ENCODE measurements at regions not wholly inside any gene's neighbourhood (a gene's known extent, or its start where the extent isn't known, plus 50 kb on each side); places are given as distances from the start of the nearest gene placed in this dataset.
"Not testable (repeated sequence)": the region's sequence is repeated elsewhere in the genome, so short reads cannot be mapped to it uniquely, and the experiment has no call there.

DNA sequence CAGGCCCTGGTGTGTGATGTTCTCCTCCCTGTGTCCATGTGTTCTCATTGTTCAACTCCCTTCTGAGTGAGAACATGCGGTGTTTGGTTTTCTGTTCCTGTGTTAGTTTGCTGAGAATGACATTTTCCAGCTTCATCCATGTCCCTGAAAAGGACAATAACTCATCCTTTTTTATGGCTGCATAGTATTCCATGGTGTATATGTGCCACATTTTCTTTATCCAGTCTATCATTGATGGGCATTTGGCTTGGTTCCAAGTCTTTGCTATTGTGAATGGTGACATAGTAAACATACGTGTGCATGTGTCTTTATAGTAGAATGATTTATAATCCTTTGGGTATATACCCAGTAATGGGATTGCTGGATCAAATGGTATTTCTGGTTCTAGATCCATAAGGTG, 964.6 kb upstream of the CITED2 start:
- DNase-seq = not testable (repeated sequence)

DNA sequence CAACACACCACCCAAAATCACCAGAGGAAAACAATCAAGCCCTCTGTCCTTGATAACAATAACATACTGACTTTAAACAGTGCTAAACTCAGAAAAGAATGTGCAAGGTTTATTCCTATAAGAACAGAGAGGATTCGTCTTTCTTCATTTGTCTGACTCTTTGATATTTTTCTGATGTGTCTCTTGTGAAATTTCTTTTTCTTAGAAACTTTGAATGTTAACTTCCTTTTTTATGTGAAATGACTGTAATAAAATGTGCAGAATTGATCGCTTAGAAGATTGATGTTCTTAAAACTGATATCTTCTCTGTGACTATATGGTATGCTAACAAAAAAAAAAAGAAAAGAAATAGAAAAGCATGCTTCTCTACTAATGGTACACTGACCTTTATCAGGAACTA, 947.4 kb upstream of the CITED2 start:
- DNase-seq = no peak

DNA sequence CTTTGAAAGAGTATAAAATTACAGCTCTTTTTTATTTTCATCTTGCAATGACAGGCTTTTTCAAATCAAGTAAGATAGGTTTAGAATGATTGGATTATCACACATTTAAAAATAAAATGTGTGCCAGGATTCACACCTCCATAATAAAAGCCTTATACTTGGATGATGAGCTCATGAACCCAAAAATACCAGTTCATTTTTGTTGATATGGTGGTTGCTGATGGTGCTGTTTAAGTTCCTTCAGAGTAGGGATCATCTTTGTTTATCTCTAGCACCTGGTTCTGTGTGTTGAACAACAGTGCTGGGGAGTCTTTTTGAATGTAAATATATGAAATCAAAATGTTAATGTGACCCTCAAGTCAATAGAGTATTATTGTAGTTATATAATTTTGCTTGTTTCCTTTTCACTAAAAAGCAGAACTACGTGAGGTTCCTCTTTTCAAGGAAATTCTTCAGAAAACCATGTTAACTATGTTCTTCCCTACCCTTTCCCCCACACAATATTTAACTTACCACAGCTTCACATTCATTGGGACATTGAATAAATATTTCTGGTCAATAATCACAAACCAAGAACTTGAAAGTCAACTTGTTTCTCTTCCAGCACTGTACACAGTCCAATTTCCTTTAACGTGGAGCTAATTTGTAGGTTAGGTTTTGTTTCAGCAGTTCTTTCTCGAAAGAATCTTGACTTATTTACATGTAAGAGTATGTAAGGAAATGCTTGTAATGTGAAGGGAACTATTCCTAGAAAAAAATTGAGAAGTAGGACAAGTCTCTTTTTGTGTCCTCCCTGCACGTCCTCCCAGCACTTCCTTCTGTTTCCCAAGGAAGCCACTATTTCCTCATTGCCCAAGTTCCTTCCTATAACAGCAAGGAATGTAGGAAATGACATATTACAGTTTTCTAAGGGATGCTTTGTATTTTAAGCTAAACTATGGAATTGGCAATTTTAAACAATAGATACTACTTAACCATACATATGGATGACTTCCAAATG, 945.9 kb upstream of the CITED2 start:
- DNase-seq = no peak

DNA sequence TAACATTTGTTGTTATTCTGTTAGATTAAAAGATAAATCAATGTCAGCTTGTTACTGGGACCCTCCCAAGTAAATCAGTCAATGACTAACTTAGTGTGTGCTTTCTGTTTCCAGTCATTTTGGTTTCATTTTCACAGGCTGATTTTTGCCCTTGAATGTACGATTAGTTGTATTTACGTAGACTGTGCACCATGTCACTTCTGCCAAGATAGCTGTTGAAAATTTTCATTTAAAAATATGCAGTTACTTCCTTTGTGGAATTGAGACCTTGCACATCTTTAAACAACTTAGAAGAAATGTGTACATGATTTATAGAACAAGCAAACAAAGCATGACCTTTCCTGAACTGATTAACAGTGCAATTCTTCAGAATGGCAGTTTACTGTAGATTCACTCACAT, 944.8 kb upstream of the CITED2 start:
- DNase-seq = no peak

DNA sequence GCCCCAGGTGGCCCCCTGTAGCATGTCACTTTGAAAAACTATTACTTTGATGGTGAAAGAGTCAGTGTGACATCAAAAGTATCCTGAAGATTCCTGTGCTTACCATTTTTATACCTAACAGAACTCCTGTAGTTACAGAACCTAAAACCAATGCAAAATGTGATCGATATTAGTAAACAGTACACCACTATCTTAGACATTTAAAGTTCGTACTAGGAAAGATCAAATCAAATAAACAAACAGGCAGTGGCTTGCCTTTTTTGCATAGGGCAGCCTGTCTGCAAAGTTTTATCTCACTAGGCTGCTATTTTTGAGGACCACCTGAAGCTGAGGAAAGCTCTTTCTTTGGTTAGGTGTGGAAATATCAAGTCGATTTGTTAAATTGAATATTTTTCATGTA, 944.0 kb upstream of the CITED2 start:
- DNase-seq = no peak

DNA sequence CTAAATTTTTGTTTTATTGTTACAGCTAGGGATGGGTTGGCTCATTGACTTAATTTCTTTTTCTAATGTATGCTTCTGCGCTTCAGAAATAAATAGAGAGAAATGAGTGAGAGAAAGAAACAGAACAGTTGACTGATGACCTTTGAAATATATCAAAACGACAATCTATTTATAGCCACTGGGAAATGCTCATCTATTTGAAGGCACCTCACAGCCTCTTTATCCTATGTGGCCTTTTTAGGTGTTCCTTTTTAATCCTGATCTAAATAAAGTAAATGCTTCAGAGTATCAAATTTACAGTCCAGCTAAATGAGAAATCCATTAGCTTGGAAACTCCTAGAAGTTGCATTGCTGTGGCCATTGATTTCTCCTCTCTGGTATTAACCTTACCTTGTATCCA, 943.5 kb upstream of the CITED2 start:
- no peak for DNase-seq

DNA sequence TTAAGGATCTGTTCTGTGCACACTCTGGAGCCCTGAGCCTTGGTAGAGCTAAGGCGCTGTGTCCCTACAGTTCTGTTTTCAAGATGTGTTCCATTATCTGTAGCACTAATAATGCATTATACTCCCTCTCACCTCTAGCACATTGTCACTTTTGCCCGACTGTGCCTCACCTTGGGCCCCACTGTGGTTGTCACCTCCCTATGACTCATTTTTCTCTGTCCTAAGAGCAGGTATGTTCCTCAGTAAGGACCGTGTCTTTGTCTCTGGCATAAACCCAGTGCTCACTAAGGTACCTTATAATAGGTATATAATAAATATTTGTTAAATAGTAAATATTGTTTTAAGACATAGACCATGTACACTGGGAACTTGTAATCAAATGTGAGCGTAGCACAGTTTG, 942.5 kb upstream of the CITED2 start:
- no peak for DNase-seq

GRCh38 chr6:140314682-140315081, 940.2 kb upstream of the CITED2 start:
- no peak for DNase-seq

DNA sequence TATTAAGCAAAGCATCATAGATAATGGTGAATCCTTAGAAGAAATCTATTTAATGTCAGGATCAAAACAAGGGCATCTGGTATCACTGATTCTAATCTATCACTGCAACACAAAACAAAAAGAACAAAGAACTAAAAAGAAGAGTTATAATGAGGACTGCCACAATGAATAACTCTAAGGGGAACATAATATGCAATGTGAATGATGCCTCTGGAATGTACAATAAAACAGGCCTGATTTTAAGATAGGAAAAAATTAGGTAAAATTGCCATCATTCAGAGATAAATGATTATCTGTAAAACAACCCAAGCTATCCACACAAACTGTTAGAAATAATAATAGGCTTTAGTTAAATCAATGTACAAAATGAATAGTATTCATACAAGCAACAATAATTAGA, 936.7 kb upstream of the CITED2 start:
- DNase-seq = no peak

DNA sequence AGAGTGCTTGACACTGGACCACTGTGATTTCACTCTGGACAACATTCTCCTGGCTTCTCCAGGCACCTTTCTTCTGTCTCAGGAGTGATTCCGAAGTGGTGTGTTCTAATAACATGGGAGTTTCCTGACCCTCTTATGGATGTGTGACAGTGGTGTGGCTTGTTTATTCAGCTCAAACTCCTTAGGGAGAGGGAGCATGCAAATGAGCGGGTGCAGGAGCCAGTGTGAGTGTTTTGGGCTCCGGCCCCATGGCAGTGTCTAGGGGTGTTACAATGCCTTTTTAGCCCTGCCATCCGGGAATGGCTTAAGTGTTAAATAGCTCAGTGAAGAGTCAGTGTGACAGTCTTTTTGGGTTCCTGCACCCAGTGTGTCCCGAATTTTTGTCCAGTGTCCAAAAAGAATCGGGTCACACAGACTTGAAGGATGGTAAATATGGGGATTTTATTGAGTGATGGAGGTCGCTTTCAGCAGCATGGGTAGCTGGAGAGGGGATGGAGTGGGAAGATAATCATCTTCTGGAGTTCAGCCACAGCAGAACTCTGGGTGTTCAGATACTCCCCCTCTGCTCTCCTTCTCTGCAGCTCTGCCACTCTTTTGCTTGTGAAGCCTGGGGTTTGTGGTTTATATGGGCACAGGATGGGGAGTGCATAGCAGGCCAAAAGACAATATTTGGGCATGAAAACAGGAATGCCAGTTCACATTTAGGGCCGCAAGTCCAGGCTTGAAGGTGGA, 928.9 kb upstream of the CITED2 start:
- DNase-seq = no peak

DNA sequence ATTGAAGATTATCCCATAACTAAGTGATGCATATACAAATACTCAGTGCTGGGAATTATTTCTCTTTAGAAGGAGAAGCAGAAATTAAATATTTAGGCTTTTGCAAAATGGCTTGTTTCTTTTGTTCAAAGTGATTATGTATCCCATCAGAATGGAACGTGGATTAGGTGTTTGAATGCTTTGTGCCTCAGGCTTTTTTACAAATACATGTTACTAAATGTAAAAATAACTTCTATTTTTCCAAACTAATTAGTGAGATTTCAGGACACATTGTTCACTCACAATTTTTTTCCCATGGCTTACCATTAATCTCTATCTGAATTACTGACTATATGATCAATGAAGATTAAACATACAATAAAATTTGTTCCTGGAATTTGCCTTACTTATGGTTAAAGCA, 925.9 kb upstream of the CITED2 start:
- DNase-seq = no peak

- no peak for DNase-seq
Observed at GRCh38 chr6:140289186-140289585, 914.7 kb upstream of the CITED2 start.

- no peak for DNase-seq
Observed at GRCh38 chr6:140285998-140286690, 911.7 kb upstream of the CITED2 start.

DNA sequence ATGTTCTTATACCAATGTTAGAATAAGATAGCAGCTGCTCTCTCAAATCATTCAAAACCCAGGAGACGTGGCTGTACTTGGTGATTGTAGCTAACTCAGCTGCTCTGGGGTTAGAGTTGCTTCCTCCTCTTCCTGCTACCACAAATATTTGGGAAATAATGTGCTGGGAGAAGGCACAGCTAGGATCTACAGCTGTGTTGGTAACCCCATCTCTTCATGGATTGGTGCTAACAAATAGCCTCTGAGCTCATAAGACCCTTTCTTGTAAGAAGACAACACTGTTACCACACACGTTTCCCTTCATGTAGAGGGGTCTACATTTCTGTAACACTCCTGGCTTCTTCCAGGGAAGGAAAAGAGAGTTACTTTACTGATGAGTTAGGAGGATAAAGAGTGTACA, 911.0 kb upstream of the CITED2 start:
- no peak for DNase-seq

- DNase-seq = no peak
Observed at GRCh38 chr6:140284871-140285270, 910.4 kb upstream of the CITED2 start.

DNA sequence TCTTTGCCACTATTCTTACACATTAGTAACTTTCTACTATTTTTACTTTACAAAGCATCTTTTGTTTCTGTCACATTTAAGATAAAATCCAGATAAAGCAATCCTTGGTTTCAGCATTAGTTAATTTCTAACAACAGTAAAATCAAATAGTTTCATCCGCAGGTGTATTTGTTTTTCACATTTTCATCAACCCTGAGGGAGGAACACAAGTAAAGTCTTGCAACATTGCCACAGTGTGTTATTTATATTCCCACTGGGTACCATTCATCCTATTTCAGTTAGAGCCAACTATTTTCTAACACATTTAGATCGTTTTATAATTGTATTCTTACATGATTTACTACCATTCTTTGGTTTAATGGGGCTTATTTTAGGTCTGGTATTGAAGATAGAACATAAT, 908.7 kb upstream of the CITED2 start:
- no peak for DNase-seq

DNA sequence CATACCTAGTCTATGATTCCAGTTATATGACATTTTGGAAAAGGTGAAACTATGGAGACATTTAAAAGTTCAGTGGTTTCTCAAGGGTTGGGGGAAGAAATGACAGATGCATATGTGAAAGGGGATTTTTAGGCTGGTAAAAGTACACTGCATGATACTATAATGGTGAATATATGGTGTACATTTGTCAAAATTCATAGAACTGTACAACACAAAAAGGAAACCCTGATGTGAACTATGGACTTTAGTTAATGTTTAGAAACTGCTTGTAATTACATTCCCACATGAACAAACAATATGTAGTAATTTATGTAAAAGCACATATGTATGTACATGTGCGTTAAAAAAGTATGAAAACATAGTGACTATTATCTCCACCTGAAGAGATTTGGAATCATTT, 907.3 kb upstream of the CITED2 start:
- no peak for DNase-seq

DNA sequence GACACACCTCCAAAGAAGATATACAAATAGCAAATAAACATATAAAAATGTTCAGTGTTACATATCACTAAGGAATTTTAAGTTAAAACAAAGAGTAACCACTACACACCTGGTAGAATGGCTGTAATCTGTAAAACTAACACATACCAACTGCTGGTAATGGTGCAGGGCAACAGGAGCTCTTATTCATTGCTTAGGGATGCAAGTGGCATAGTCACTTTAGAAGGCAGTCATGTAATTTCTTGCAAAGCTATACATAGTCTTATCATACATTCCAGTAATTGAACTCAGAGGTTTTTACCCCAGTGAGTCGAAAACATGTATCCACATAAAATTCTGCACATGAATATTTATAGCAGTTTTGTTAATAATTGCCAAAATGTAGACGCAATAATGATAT, 906.8 kb upstream of the CITED2 start:
- no peak for DNase-seq

DNA sequence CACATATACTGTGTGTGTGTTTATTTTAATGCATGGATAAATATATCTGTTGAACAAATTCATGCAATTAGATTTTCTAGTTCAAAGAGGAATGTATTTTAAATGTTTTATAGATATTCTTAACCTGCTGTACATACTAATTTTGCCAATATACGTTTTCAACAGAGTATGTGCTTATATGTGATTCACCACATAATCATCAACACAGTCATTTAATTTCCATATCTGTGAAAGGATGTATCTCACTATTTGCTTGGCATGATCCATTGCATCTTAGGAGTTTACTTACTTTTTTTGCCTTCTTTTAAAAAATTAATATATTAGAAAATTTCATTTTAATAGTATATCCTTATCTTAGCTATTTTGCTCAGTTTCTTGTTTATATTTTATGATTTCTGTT, 902.3 kb upstream of the CITED2 start:
- DNase-seq = no peak

- no peak for DNase-seq
Observed at GRCh38 chr6:140276133-140276532, 901.7 kb upstream of the CITED2 start.

DNA sequence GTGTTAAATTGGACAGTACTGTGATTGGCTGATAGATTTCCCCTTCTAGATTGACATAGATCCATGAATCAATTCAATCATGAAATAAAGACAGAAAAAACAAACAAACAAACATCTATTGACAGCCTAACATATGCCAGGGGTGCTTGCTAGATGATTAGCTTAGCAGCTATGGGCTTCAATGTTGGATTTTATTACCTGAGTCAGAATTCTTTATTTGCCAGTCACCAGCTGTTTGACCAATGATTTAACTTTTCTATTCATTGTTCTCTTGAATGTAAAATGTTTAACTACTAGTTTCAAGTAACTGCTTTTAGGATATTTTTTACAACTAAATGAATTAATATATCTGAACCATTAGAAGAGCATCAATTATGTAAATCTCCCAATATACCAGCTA, 901.3 kb upstream of the CITED2 start:
- no peak for DNase-seq

DNA sequence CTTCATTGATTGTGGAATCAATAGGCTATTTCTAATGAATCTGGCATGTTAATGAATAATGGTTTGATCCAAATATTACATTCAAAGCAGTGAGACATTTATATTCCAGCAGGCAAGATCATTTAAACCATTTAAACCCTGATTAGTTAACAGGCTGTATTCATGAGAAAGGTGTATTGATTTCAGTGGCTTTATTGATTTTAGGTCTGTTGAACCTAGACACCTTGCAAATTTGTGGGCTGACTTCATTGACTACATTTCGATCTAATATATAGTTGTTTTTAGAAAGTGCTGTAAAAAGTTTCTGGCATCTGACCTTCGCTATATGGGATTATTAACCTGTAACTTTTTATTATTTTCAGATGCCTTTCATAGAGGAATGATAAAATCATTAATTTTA, 900.1 kb upstream of the CITED2 start:
- DNase-seq = no peak

GRCh38 chr6:140271759-140272377, 897.4 kb upstream of the CITED2 start:
- no peak for DNase-seq
